GM12878 (cell line): ENCODE measurements at regions not wholly inside any gene's neighbourhood (a gene's known extent, or its start where the extent isn't known, plus 50 kb on each side); places are given as distances from the start of the nearest gene placed in this dataset.

Experiments
- ATF2 ChIP-seq: IDR thresholded peaks from 2 replicates; pipeline ENCODE4 v1.6.1; 2012; ENCODE audit warnings: low read length, inconsistent platforms
- BMI1 ChIP-seq: fragments of 450-650 bp; IDR thresholded peaks from 2 replicates; pipeline ENCODE4 v1.6.1; 2016; ENCODE audit warnings: mild to moderate bottlenecking, moderate library complexity, borderline replicate concordance
- CBX3 ChIP-seq: fragments of 200-600 bp; sonication (generic); IDR thresholded peaks from 2 replicates; pipeline ENCODE4 v1.6.1; 2016; ENCODE audit warnings: low read depth, borderline replicate concordance
- CEBPB ChIP-seq, 2 experiments: fragments of 150-350 bp in 1 of 2; IDR thresholded peaks; 2 replicates each; pipeline ENCODE4 v1.6.1; 2012 to 2014; ENCODE audit warnings: low read depth in 2 of 2, low read length in 2 of 2, borderline replicate concordance in 1 of 2, inconsistent platforms in 1 of 2
- CHD4 ChIP-seq: fragments of 200-600 bp; sonication (generic); IDR thresholded peaks from 2 replicates; pipeline ENCODE4 v1.6.1; 2016; ENCODE audit warnings: mild to moderate bottlenecking
- EGR1 ChIP-seq, 2 experiments: IDR thresholded peaks; 1 replicate in 1 of 2; 2 replicates in 1 of 2; pipeline ENCODE4 v1.6.1; 2011 to 2012; ENCODE audit warnings: low read depth in 2 of 2, low read length in 2 of 2, borderline replicate concordance in 1 of 2, mild to moderate bottlenecking in 1 of 2, moderate library complexity in 1 of 2
- EP300 ChIP-seq, 2 experiments: fragments of 150-350 bp in 1 of 2; IDR thresholded peaks; 2 replicates each; pipeline ENCODE4 v1.6.1; 2011 to 2012; ENCODE audit warnings: low read depth in 2 of 2, low read length in 2 of 2, borderline replicate concordance in 1 of 2, improper control_type of control experiment in 1 of 2, inconsistent platforms in 1 of 2; ENCODE audit not compliant: control insufficient read depth in 1 of 2
- ETV6 ChIP-seq, 2 experiments: fragments of 450-650 bp in 1 of 2; IDR thresholded peaks in 1 of 2; conservative IDR thresholded peaks in 1 of 2; 2 replicates each; pipeline ENCODE4 v1.6.1; 2014; ENCODE audit warnings: antibody characterized with exemption in 1 of 2, borderline replicate concordance in 1 of 2, low read depth in 1 of 2, mild to moderate bottlenecking in 1 of 2, moderate library complexity in 1 of 2
- IKZF2 ChIP-seq, 2 experiments: fragments of 450-650 bp; IDR thresholded peaks; 2 replicates each; pipeline ENCODE4 v1.6.1; 2017; ENCODE audit warnings: mild to moderate bottlenecking in 2 of 2, moderate library complexity in 2 of 2
- MXI1 ChIP-seq: fragments of 150-350 bp; IDR thresholded peaks from 2 replicates; pipeline ENCODE4 v1.6.1; 2011; ENCODE audit warnings: low read depth, mild to moderate bottlenecking, inconsistent platforms, low read length, improper control_type of control experiment
- NFYB ChIP-seq: IDR thresholded peaks from 2 replicates; pipeline ENCODE4 v1.6.1; 2011; ENCODE audit warnings: low read depth, mild to moderate bottlenecking, low read length, improper control_type of control experiment, moderate library complexity; ENCODE audit not compliant: insufficient read depth
- PAX5 ChIP-seq: IDR thresholded peaks from 2 replicates; pipeline ENCODE4 v1.6.1; 2011; ENCODE audit warnings: low read depth, low read length, borderline replicate concordance
- POU2F2 ChIP-seq: IDR thresholded peaks from 3 replicates; pipeline ENCODE4 v1.6.1; 2011; ENCODE audit warnings: low read depth, mild to moderate bottlenecking, low read length, borderline replicate concordance
- SIN3A ChIP-seq: IDR thresholded peaks from 2 replicates; pipeline ENCODE4 v1.6.1; 2012; ENCODE audit warnings: low read depth, low read length, improper control_type of control experiment
- SMAD5 ChIP-seq: IDR thresholded peaks from 2 replicates; pipeline ENCODE4 v1.6.1; 2016; ENCODE audit warnings: antibody characterized with exemption, low read depth
- TCF3 ChIP-seq: IDR thresholded peaks from 2 replicates; pipeline ENCODE4 v1.6.1; 2012; ENCODE audit warnings: low read depth, mild to moderate bottlenecking, low read length, borderline replicate concordance; ENCODE audit not compliant: insufficient read depth
- USF1 ChIP-seq: IDR thresholded peaks from 2 replicates; pipeline ENCODE4 v1.6.1; 2011; ENCODE audit warnings: borderline replicate concordance, low read depth, mild to moderate bottlenecking, moderate library complexity, mixed read lengths, low read length; ENCODE audit not compliant: insufficient read depth; ENCODE audit errors: extremely low read length
- ZNF207 ChIP-seq: fragments of 450-650 bp; IDR thresholded peaks from 2 replicates; pipeline ENCODE4 v1.6.1; 2014; ENCODE audit warnings: antibody characterized with exemption, mild to moderate bottlenecking, borderline replicate concordance
- ZNF687 ChIP-seq: fragments of 450-650 bp; IDR thresholded peaks from 2 replicates; pipeline ENCODE4 v1.6.1; 2017; ENCODE audit warnings: mild to moderate bottlenecking, moderate library complexity

GRCh38 chr2:64819774-64820688 lies 166.3 kb upstream of the SERTAD2 start (continued):
- TF ChIP-seq ZNF687 (peak; percentile 27; the same call in 1 of the 2 replicates), TCF3 (no peak), ATF2 (peak; percentile 41; the same call in 1 of the 2 replicates), CBX3 (no peak), EP300 (IDR thresholded peaks at IDR 0.05; ENCODE audit: borderline replicate concordance in 1 of 2, control insufficient read depth in 1 of 2, low read depth in 2 of 2, low read length in 2 of 2) (no peak), POU2F2 (no peak), ZNF207 (no peak), IKZF2 (IDR thresholded peaks at IDR 0.05) (no peak; a peak in 1 of 4 replicates), ETV6 (conservative IDR thresholded peaks at IDR 0.05 in 1 of 2, IDR thresholded peaks at IDR 0.05 in 1 of 2; ENCODE audit: borderline replicate concordance in 1 of 2, low read depth in 1 of 2) (no peak), EGR1 (IDR thresholded peaks at IDR 0.05; ENCODE audit: borderline replicate concordance in 1 of 2, low read depth in 2 of 2, low read length in 2 of 2) (0 out of 3 replicates have a peak, but pooled peaks of 1 of the 2 experiments have one; percentile 30), MXI1 (no peak), CEBPB (IDR thresholded peaks at IDR 0.05; ENCODE audit: borderline replicate concordance in 1 of 2, low read depth in 2 of 2, low read length in 2 of 2) (no peak), SIN3A (no peak), SMAD5 (no peak), BMI1 (peak; percentile 78), NFYB (no peak), PAX5 (no peak), USF1 (no peak), CHD4 (no peak)
